ENCODE measurements at regions not wholly inside any gene's neighbourhood (a gene's known extent, or its start where the extent isn't known, plus 50 kb on each side); places are given as distances from the start of the nearest gene placed in this dataset.
"Not testable (repeated sequence)": the region's sequence is repeated elsewhere in the genome, so short reads cannot be mapped to it uniquely, and the experiment has no call there.

GRCh38 chr1:96865731-96866685 is 144.4 kb downstream of the PTBP2 start:
- DNase-seq (ENCODE audit: low read depth in 1 of 2, low spot score in 1 of 2) = no peak

- DNase-seq (ENCODE audit: low read depth in 1 of 2, low spot score in 1 of 2) = no peak
Observed at GRCh38 chr1:96872757-96873156, 151.2 kb downstream of the PTBP2 start.

- no peak for DNase-seq (ENCODE audit: low read depth in 1 of 2, low spot score in 1 of 2)
Observed at GRCh38 chr1:96878640-96879039, 157.1 kb downstream of the PTBP2 start.

- DNase-seq (ENCODE audit: low read depth in 1 of 2, low spot score in 1 of 2) = no peak
Observed at GRCh38 chr1:96880626-96881025, 159.0 kb downstream of the PTBP2 start.

GRCh38 chr1:96882096-96882495 is 160.5 kb downstream of the PTBP2 start:
- DNase-seq (ENCODE audit: low read depth in 1 of 2, low spot score in 1 of 2) = no peak

- DNase-seq (ENCODE audit: low read depth in 1 of 2, low spot score in 1 of 2) = no peak
Observed at GRCh38 chr1:96886474-96886873, 164.9 kb downstream of the PTBP2 start.

GRCh38 chr1:96887501-96887900 is 165.9 kb downstream of the PTBP2 start:
- DNase-seq (ENCODE audit: low read depth in 1 of 2, low spot score in 1 of 2) = no peak

- no peak for DNase-seq (ENCODE audit: low read depth in 1 of 2, low spot score in 1 of 2)
Observed at GRCh38 chr1:96901783-96902363, 180.3 kb downstream of the PTBP2 start.

- no peak for DNase-seq (ENCODE audit: low read depth in 1 of 2, low spot score in 1 of 2)
Observed at GRCh38 chr1:96912248-96912647, 190.7 kb downstream of the PTBP2 start.

GRCh38 chr1:96915701-96916100 is 194.1 kb downstream of the PTBP2 start:
- DNase-seq (ENCODE audit: low read depth in 1 of 2, low spot score in 1 of 2) = not testable (repeated sequence)

GRCh38 chr1:96918406-96918805 is 196.8 kb downstream of the PTBP2 start:
- DNase-seq (ENCODE audit: low read depth in 1 of 2, low spot score in 1 of 2) = no peak

- DNase-seq (ENCODE audit: low read depth in 1 of 2, low spot score in 1 of 2) = no peak
Observed at GRCh38 chr1:96922181-96922580, 200.6 kb downstream of the PTBP2 start.

- DNase-seq (ENCODE audit: low read depth in 1 of 2, low spot score in 1 of 2) = no peak
Observed at GRCh38 chr1:96923753-96924152, 202.2 kb downstream of the PTBP2 start.

- DNase-seq (ENCODE audit: low read depth in 1 of 2, low spot score in 1 of 2) = no peak
Observed at GRCh38 chr1:96926176-96926575, 204.6 kb downstream of the PTBP2 start.

GRCh38 chr1:96927125-96927524 is 205.5 kb downstream of the PTBP2 start:
- no peak for DNase-seq (ENCODE audit: low read depth in 1 of 2, low spot score in 1 of 2)

- no peak for DNase-seq (ENCODE audit: low read depth in 1 of 2, low spot score in 1 of 2)
Observed at GRCh38 chr1:96931136-96931535, 209.6 kb downstream of the PTBP2 start.

GRCh38 chr1:96934282-96934681 is 212.7 kb downstream of the PTBP2 start:
- no peak for DNase-seq (ENCODE audit: low read depth in 1 of 2, low spot score in 1 of 2)

GRCh38 chr1:96944432-96945092 is 223.0 kb downstream of the PTBP2 start:
- DNase-seq (ENCODE audit: low read depth in 1 of 2, low spot score in 1 of 2) = no peak

- no peak for DNase-seq (ENCODE audit: low read depth in 1 of 2, low spot score in 1 of 2)
Observed at GRCh38 chr1:96945509-96946084, 224.0 kb downstream of the PTBP2 start.

- DNase-seq (ENCODE audit: low read depth in 1 of 2, low spot score in 1 of 2) = no peak
Observed at GRCh38 chr1:96955307-96956012, 233.9 kb downstream of the PTBP2 start.

- no peak for DNase-seq (ENCODE audit: low read depth in 1 of 2, low spot score in 1 of 2)
Observed at GRCh38 chr1:96962216-96962615, 240.6 kb downstream of the PTBP2 start.
